A549 (cell line): ENCODE measurements at regions not wholly inside any gene's neighbourhood (a gene's known extent, or its start where the extent isn't known, plus 50 kb on each side); places are given as distances from the start of the nearest gene placed in this dataset.

ENCODE experiments used
- CTCF ChIP-seq: fragments of >200 bp; sonication (Bioruptor Twin); formaldehyde crosslinking; IDR thresholded peaks from 3 replicates; pipeline ENCODE4 v1.5.1; 2016
- EP300 ChIP-seq, 2 experiments: fragments of >200 bp; sonication (Bioruptor Twin); formaldehyde crosslinking; IDR thresholded peaks; 2 replicates in 1 of 2; 3 replicates in 1 of 2; pipeline ENCODE4 v1.6.1; 2016 to 2017
- NPAS2 ChIP-seq: fragments of 250-450 bp; sonication (Bioruptor Pico); IDR thresholded peaks from 2 replicates; pipeline ENCODE4 v1.8.0; 2022; ENCODE audit warnings: mild to moderate bottlenecking, moderate library complexity, borderline replicate concordance
- POLR2A ChIP-seq: IDR thresholded peaks from 2 replicates; pipeline ENCODE4 v1.6.1; 2012; ENCODE audit warnings: mild to moderate bottlenecking, low read length
- RAD21 ChIP-seq, 2 experiments: fragments of >200 bp in 1 of 2; sonication (Bioruptor Twin) in 1 of 2; formaldehyde crosslinking in 1 of 2; IDR thresholded peaks in 1 of 2; conservative IDR thresholded peaks in 1 of 2; 2 replicates in 1 of 2; 3 replicates in 1 of 2; pipeline ENCODE4 v1.6.1; 2012 to 2018; ENCODE audit warnings: inconsistent platforms in 1 of 2
- TF ChIP-seq, protein P1 (sequence below): IDR thresholded peaks from 2 replicates; pipeline ENCODE4 v1.6.1; 2012
- TF ChIP-seq, protein P2 (sequence below): fragments of 200-600 bp; sonication (generic); IDR thresholded peaks from 2 replicates; pipeline ENCODE4 v1.6.1; 2016; ENCODE audit warnings: antibody characterized with exemption, mild to moderate bottlenecking, moderate library complexity

DNA sequence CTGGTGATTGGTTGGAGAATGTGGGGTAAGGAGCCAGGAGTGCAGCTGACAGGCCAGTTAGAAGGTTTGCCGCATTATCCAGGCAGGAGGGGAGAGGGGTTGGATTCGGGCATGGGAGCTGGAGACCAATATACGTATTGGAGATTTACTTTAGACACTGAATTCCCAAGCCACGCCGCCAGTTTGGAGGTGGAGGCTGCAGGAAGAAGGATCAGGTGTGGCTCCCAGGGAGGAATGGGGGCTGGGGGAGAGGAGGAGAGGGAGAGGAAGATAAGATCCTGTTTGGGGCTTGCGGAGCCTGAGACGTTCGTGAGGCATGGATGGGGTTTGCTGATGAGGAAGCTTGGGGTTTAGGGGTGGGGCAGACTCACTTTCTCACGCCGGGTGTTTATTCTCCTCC lies 155.1 kb upstream of the IGSF21 start:
- TF ChIP-seq CTCF (no peak), EP300 (IDR thresholded peaks at IDR 0.05) (no peak), POLR2A (no peak), NPAS2 (no peak), RAD21 (conservative IDR thresholded peaks at IDR 0.05 in 1 of 2, IDR thresholded peaks at IDR 0.05 in 1 of 2) (no peak)
- TF ChIP-seq, protein P1, sequence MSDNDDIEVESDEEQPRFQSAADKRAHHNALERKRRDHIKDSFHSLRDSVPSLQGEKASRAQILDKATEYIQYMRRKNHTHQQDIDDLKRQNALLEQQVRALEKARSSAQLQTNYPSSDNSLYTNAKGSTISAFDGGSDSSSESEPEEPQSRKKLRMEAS = no peak
- TF ChIP-seq, protein P2, sequence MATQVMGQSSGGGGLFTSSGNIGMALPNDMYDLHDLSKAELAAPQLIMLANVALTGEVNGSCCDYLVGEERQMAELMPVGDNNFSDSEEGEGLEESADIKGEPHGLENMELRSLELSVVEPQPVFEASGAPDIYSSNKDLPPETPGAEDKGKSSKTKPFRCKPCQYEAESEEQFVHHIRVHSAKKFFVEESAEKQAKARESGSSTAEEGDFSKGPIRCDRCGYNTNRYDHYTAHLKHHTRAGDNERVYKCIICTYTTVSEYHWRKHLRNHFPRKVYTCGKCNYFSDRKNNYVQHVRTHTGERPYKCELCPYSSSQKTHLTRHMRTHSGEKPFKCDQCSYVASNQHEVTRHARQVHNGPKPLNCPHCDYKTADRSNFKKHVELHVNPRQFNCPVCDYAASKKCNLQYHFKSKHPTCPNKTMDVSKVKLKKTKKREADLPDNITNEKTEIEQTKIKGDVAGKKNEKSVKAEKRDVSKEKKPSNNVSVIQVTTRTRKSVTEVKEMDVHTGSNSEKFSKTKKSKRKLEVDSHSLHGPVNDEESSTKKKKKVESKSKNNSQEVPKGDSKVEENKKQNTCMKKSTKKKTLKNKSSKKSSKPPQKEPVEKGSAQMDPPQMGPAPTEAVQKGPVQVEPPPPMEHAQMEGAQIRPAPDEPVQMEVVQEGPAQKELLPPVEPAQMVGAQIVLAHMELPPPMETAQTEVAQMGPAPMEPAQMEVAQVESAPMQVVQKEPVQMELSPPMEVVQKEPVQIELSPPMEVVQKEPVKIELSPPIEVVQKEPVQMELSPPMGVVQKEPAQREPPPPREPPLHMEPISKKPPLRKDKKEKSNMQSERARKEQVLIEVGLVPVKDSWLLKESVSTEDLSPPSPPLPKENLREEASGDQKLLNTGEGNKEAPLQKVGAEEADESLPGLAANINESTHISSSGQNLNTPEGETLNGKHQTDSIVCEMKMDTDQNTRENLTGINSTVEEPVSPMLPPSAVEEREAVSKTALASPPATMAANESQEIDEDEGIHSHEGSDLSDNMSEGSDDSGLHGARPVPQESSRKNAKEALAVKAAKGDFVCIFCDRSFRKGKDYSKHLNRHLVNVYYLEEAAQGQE = no peak
